ENCODE measurements at regions not wholly inside any gene's neighbourhood (a gene's known extent, or its start where the extent isn't known, plus 50 kb on each side); places are given as distances from the start of the nearest gene placed in this dataset.

- Mint-ChIP-seq H3K4me3 (ENCODE audit: unreplicated experiment) (no peak overlapping the region), H3K36me3 (ENCODE audit: unreplicated experiment) (no peaks in the 10 kb centered on the region), H3K27ac (ENCODE audit: unreplicated experiment) (no peak overlapping the region), H3K9me3 (ENCODE audit: unreplicated experiment) (no peaks in the 10 kb centered on the region), H3K4me1 (ENCODE audit: unreplicated experiment) (no peaks in the 10 kb centered on the region), H3K27me3 (ENCODE audit: unreplicated experiment) (no peaks in the 10 kb centered on the region)
- DNase-seq (ENCODE audit: extremely low spot score, unreplicated experiment): no peak
- TF ChIP-seq, protein P1, sequence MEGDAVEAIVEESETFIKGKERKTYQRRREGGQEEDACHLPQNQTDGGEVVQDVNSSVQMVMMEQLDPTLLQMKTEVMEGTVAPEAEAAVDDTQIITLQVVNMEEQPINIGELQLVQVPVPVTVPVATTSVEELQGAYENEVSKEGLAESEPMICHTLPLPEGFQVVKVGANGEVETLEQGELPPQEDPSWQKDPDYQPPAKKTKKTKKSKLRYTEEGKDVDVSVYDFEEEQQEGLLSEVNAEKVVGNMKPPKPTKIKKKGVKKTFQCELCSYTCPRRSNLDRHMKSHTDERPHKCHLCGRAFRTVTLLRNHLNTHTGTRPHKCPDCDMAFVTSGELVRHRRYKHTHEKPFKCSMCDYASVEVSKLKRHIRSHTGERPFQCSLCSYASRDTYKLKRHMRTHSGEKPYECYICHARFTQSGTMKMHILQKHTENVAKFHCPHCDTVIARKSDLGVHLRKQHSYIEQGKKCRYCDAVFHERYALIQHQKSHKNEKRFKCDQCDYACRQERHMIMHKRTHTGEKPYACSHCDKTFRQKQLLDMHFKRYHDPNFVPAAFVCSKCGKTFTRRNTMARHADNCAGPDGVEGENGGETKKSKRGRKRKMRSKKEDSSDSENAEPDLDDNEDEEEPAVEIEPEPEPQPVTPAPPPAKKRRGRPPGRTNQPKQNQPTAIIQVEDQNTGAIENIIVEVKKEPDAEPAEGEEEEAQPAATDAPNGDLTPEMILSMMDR (IDR thresholded peaks at IDR 0.05): no peak
Measured at GRCh38 chr4:188804861-188805260, 665.6 kb downstream of the TRIML1 start.

DNA sequence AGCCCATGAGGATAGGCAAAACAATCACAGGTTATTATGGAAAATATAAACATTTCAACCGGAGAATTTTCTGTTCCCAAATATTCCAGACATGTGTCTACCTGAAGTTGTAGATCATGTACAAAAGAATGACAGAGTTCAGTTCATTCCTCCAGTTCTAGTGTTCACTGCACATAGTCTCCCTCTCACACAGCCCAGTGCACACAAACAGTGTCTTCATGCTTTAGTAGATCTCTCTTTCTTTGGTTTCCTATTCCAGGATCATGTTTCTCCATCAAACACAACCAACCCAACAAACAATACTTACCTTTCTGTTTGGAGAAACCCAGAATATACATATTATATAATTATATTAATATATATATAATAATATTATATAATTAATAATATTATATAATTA lies 671.9 kb downstream of the TRIML1 start:
- Mint-ChIP-seq H3K9me3 (ENCODE audit: unreplicated experiment) (peaks cover 6% of the 10 kb centered on the region), H3K27ac (ENCODE audit: unreplicated experiment) (no peak overlapping the region), H3K4me1 (ENCODE audit: unreplicated experiment) (no peaks in the 10 kb centered on the region), H3K27me3 (ENCODE audit: unreplicated experiment) (no peaks in the 10 kb centered on the region), H3K36me3 (ENCODE audit: unreplicated experiment) (peaks cover 4% of the 10 kb centered on the region), H3K4me3 (ENCODE audit: unreplicated experiment) (no peak overlapping the region)
- TF ChIP-seq, protein P1 (IDR thresholded peaks at IDR 0.05): no peak
- DNase-seq (ENCODE audit: extremely low spot score, unreplicated experiment): no peak

GRCh38 chr4:188812644-188813043 lies 673.4 kb downstream of the TRIML1 start:
- Mint-ChIP-seq H3K9me3 (ENCODE audit: unreplicated experiment) (peaks cover 6% of the 10 kb centered on the region), H3K36me3 (ENCODE audit: unreplicated experiment) (peaks cover 4% of the 10 kb centered on the region), H3K27ac (ENCODE audit: unreplicated experiment) (no peak overlapping the region), H3K4me1 (ENCODE audit: unreplicated experiment) (peaks cover 1% of the 10 kb centered on the region), H3K27me3 (ENCODE audit: unreplicated experiment) (no peaks in the 10 kb centered on the region), H3K4me3 (ENCODE audit: unreplicated experiment) (no peak overlapping the region)
- DNase-seq (ENCODE audit: extremely low spot score, unreplicated experiment): no peak
- TF ChIP-seq, protein P1 (IDR thresholded peaks at IDR 0.05): no peak

DNA sequence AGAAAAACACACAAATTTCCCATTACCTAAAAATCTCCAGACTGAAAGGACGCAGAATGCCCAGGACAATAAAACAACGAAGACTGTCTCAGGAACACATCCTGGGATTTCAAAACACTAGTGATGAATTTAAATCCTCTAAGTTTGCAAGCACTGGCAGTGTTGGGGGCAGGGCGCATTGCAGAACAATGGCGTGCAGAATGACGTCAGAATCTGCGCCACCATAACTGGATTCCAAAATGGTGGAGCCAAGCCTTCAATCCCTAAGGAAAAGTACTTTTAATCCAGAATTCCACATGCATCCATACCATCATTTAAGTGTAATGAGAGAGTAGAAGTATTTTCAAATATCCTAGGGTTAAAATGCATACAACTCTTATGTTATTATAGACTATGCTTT lies 679.1 kb downstream of the TRIML1 start:
- Mint-ChIP-seq H3K27me3 (ENCODE audit: unreplicated experiment) (no peaks in the 10 kb centered on the region), H3K4me3 (ENCODE audit: unreplicated experiment) (no peak overlapping the region), H3K36me3 (ENCODE audit: unreplicated experiment) (peaks cover 4% of the 10 kb centered on the region)

DNA sequence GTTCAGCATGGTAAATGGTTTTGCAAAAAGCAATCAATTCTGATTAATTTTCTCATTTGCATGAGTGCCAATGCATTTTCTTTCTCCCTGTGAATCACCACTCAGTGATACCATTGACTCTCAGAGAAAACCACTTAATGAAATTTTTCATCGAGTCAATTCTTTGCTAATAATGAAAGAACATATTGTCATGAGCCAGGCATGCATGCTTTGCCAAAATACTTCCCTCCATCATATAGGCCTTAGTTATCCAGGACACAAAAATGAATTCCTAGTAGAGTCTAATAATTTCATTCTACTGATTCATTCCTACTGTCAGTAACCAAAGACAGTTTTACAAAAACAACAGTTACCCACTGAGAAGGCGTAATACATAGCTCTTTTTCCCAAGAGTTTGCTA lies 680.0 kb downstream of the TRIML1 start:
- Mint-ChIP-seq H3K9me3 (ENCODE audit: unreplicated experiment) (peaks cover 1% of the 10 kb centered on the region), H3K4me1 (ENCODE audit: unreplicated experiment) (peaks cover 5% of the 10 kb centered on the region), H3K4me3 (ENCODE audit: unreplicated experiment) (no peak overlapping the region), H3K27me3 (ENCODE audit: unreplicated experiment) (no peaks in the 10 kb centered on the region), H3K27ac (ENCODE audit: unreplicated experiment) (no peak overlapping the region), H3K36me3 (ENCODE audit: unreplicated experiment) (no peaks in the 10 kb centered on the region)
- no peak for DNase-seq (ENCODE audit: extremely low spot score, unreplicated experiment)
- TF ChIP-seq, protein P1 (IDR thresholded peaks at IDR 0.05): no peak

More for the DNA sequence above, 679.1 kb downstream of the TRIML1 start:
- TF ChIP-seq, protein P1 (IDR thresholded peaks at IDR 0.05): no peak
- peaks cover 6% of the 10 kb centered on the region for H3K9me3 Mint-ChIP-seq (ENCODE audit: unreplicated experiment)
- H3K4me1 Mint-ChIP-seq (ENCODE audit: unreplicated experiment): peaks cover 5% of the 10 kb centered on the region
- no peak for DNase-seq (ENCODE audit: extremely low spot score, unreplicated experiment)
- no peak overlapping the region for H3K27ac Mint-ChIP-seq (ENCODE audit: unreplicated experiment)

Data from osteocyte (in vitro differentiated cells).